GM12878 (cell line): ENCODE measurements at regions not wholly inside any gene's neighbourhood (a gene's known extent, or its start where the extent isn't known, plus 50 kb on each side); places are given as distances from the start of the nearest gene placed in this dataset.

Source experiments
- ASH2L ChIP-seq: fragments of 300-600, 200-600 bp; sonication (generic); IDR thresholded peaks from 2 replicates; pipeline ENCODE4 v1.6.1; 2017; ENCODE audit warnings: low read depth, mild to moderate bottlenecking, borderline replicate concordance
- CBX3 ChIP-seq: fragments of 200-600 bp; sonication (generic); IDR thresholded peaks from 2 replicates; pipeline ENCODE4 v1.6.1; 2016; ENCODE audit warnings: low read depth, borderline replicate concordance
- CEBPZ ChIP-seq: fragments of 150-350 bp; IDR thresholded peaks from 2 replicates; pipeline ENCODE4 v1.6.1; 2016; ENCODE audit warnings: low read depth, low read length
- CTCF ChIP-seq, 3 experiments: IDR thresholded peaks in 2 of 3; conservative IDR thresholded peaks in 1 of 3; 2 replicates each; pipeline ENCODE4 v1.5.1; 2011; ENCODE audit warnings: low read depth in 3 of 3, low read length in 3 of 3, mild to moderate bottlenecking in 3 of 3, control low read depth in 2 of 3, moderate library complexity in 2 of 3, inconsistent platforms in 1 of 3, mixed read lengths in 1 of 3; ENCODE audit not compliant: control insufficient read depth in 2 of 3, insufficient read depth in 1 of 3; ENCODE audit errors: extremely low read depth in 1 of 3
- DPF2 ChIP-seq: fragments of 450-650 bp; IDR thresholded peaks from 2 replicates; pipeline ENCODE4 v1.6.1; 2017; ENCODE audit warnings: mild to moderate bottlenecking
- EP300 ChIP-seq, 2 experiments: fragments of 150-350 bp in 1 of 2; IDR thresholded peaks; 2 replicates each; pipeline ENCODE4 v1.6.1; 2011 to 2012; ENCODE audit warnings: low read depth in 2 of 2, low read length in 2 of 2, borderline replicate concordance in 1 of 2, improper control_type of control experiment in 1 of 2, inconsistent platforms in 1 of 2; ENCODE audit not compliant: control insufficient read depth in 1 of 2
- EZH2 ChIP-seq: IDR thresholded peaks from 2 replicates; pipeline ENCODE4 v1.6.1; 2012; ENCODE audit warnings: low read depth, mild to moderate bottlenecking, control low read depth, inconsistent platforms, low read length, borderline replicate concordance; ENCODE audit not compliant: control insufficient read depth
- MAX ChIP-seq: IDR thresholded peaks from 2 replicates; pipeline ENCODE4 v1.6.1; 2012; ENCODE audit warnings: low read depth, low read length, improper control_type of control experiment
- PBX3 ChIP-seq: IDR thresholded peaks from 2 replicates; pipeline ENCODE4 v1.6.1; 2011; ENCODE audit warnings: mild to moderate bottlenecking, low read depth, low read length, moderate library complexity; ENCODE audit not compliant: insufficient replicate concordance
- REST ChIP-seq: IDR thresholded peaks from 2 replicates; pipeline ENCODE4 v1.6.1; 2012; ENCODE audit warnings: mild to moderate bottlenecking, low read depth, low read length
- RUNX3 ChIP-seq: IDR thresholded peaks from 2 replicates; pipeline ENCODE4 v1.6.1; 2012; ENCODE audit warnings: low read length, inconsistent platforms
- SP1 ChIP-seq: IDR thresholded peaks from one replicate; pipeline ENCODE4 v1.6.1; 2011; ENCODE audit warnings: low read depth, low read length
- TAF1 ChIP-seq: IDR thresholded peaks from 2 replicates; pipeline ENCODE4 v1.6.1; 2011; ENCODE audit warnings: mild to moderate bottlenecking, low read depth, low read length, borderline replicate concordance
- ZBTB40 ChIP-seq: fragments of 450-650 bp; IDR thresholded peaks from 2 replicates; pipeline ENCODE4 v1.6.1; 2016; ENCODE audit warnings: mild to moderate bottlenecking, moderate library complexity, borderline replicate concordance

GRCh38 chr3:182609575-182610156, 183.6 kb upstream of the ATP11B start:
- no peak for TF ChIP-seq REST
- TF ChIP-seq CBX3, result no peak
- TF ChIP-seq DPF2, result no peak
- no peak for TF ChIP-seq ASH2L
- TF ChIP-seq RUNX3, result no peak
- TF ChIP-seq PBX3, result no peak
- TF ChIP-seq SP1, result no peak
- TF ChIP-seq MAX, result no peak
- TF ChIP-seq TAF1, result no peak
- no peak for TF ChIP-seq CTCF (IDR thresholded peaks at IDR 0.05 in 2 of 3, conservative IDR thresholded peaks at IDR 0.05 in 1 of 3; ENCODE audit: control insufficient read depth in 2 of 3, extremely low read depth in 1 of 3, insufficient read depth in 1 of 3, low read depth in 3 of 3, low read length in 3 of 3)
- no peak for TF ChIP-seq EZH2
- TF ChIP-seq ZBTB40, result no peak
- no peak for TF ChIP-seq CEBPZ
- no peak for TF ChIP-seq EP300 (IDR thresholded peaks at IDR 0.05; ENCODE audit: borderline replicate concordance in 1 of 2, control insufficient read depth in 1 of 2, low read depth in 2 of 2, low read length in 2 of 2)
